GM21723 (cell line): ENCODE measurements at regions not wholly inside any gene's neighbourhood (a gene's known extent, or its start where the extent isn't known, plus 50 kb on each side); places are given as distances from the start of the nearest gene placed in this dataset.
"Not testable (repeated sequence)": the region's sequence is repeated elsewhere in the genome, so short reads cannot be mapped to it uniquely, and the experiment has no call there.

Source experiments
- ATAC-seq: cut with Tn5 transposase; IDR thresholded peaks from one replicate; pipeline ENCODE4 v1.9.1; 2021; ENCODE audit warnings: mild to moderate bottlenecking, moderate library complexity; ENCODE audit not compliant: unreplicated experiment

GRCh38 chr7:6988608-6989007 is 162.5 kb upstream of the CCZ1B start:
- not testable (repeated sequence) for ATAC-seq

- not testable (repeated sequence) for ATAC-seq
These were observed 163.9 kb upstream of the CCZ1B start for GRCh38 chr7:6989968-6990367.

GRCh38 chr7:6990426-6991152 is 164.5 kb upstream of the CCZ1B start:
- ATAC-seq, result not testable (repeated sequence)

DNA sequence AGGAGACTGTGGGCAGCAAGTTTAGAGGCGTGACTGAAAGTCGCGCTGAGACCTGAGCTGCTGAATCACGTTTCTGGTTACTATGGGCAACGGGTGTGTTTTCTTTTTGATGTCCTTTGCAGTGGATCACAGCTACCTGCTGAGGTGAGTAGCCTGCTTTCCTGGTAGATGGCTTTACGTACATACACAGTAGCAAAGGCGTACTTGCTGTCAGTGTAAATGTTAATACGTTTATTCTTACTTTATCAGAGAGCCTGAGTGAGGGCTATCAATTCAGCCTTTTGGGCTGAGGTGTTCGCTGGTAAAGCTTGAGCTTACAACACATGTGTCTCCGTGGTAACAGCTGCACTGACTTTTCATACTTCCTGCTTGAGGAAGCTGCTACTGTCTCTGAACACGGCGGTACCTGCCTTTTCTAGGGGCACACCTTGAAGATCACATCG is 165.1 kb upstream of the CCZ1B start:
- ATAC-seq, result not testable (repeated sequence)

DNA sequence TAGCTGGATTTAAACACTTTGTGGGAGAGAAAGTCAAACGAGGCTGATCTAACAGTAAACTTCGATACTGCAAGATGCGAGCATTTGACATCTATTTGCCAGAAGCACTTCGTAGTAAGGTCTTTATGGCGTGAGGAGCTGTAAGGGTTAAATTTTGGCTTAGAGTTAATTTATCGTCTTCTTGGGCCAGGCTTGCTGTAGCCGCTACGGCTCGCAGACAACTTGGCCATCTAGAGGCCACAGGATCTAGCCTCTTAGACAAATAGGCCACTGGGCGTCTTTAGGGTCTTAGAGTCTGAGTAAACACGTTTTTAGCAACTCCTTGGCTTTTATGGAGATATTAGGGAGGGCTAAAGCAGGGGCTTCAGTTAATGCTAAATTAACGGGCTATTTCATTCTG is 165.6 kb upstream of the CCZ1B start:
- ATAC-seq, result not testable (repeated sequence)

GRCh38 chr7:6992133-6992532 is 166.1 kb upstream of the CCZ1B start:
- ATAC-seq, result not testable (repeated sequence)

GRCh38 chr7:6995026-6995425 is 169.0 kb upstream of the CCZ1B start:
- not testable (repeated sequence) for ATAC-seq

- not testable (repeated sequence) for ATAC-seq
These were observed 169.6 kb upstream of the CCZ1B start for GRCh38 chr7:6995493-6996289.

- not testable (repeated sequence) for ATAC-seq
These were observed 173.1 kb upstream of the CCZ1B start for GRCh38 chr7:6999067-6999666.

DNA sequence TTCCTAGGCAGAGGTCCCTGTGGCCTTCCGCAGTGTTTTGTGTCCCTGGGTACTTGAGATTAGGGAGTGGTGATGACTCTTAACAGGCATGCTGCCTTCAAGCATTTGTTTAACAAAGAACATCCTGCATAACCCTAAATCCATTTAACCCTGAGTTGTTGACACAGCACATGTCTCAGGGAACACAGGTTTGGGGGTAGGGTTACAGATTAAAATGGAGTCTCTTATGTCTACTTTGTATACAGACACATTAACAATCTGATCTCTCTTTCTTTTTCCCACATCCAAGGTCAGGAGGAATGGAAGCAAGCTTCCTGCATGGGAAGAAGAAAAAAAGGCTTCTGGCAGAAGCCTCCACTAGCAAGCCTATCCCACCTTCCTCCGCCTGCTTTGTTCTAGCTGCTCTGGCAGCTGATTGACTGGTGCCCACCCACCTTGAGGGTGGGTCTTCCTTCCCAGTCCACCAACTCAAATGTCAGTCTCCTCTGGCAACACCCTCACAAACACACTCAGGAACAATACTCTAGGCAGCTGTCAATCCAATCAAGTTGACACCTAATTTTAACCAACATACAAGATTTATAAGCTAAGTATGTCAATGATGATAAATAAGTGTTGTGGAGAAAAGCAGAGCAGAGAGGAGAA is 176.5 kb upstream of the CCZ1B start:
- no peak for ATAC-seq

GRCh38 chr7:7005303-7005702 is 177.0 kb upstream of the C1GALT1 start:
- no peak for ATAC-seq

DNA sequence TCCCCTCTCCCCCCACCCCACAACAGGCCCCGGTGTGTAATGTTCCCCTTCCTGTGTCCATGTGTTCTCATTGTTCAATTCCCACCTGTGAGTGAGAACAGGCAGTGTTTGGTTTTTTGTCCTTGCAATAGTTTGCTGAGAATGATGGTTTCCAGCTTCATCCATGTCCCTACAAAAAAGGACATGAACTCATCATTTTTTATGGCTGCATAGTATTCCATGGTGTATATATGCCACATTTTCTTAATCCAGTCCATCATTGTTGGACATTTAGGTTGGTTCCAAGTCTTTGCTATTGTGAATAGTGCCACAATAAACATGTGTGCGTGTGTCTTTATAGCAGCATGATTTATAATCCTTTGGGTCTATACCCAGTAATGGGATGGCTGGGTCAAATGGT is 176.4 kb upstream of the C1GALT1 start:
- ATAC-seq, result not testable (repeated sequence)

DNA sequence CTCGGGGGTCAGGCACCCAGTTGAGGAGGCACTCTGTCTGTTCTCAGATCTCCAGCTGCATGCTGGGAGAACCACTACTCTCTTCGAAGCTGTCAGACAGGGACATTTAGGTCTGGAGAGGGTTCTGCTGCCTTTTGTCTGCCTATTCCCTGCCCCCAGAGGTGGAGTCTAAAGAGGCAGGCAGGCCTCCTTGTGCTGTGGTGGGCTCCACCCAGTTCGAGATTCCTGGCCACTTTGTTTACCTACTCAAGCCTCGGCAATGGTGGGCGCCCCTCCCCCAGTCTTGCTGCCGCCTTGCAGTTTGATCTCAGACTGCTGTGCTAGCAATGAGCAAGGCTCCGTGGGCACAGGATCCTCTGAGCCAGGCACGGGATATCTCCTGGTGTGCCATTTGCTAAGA is 171.1 kb upstream of the C1GALT1 start:
- not testable (repeated sequence) for ATAC-seq

DNA sequence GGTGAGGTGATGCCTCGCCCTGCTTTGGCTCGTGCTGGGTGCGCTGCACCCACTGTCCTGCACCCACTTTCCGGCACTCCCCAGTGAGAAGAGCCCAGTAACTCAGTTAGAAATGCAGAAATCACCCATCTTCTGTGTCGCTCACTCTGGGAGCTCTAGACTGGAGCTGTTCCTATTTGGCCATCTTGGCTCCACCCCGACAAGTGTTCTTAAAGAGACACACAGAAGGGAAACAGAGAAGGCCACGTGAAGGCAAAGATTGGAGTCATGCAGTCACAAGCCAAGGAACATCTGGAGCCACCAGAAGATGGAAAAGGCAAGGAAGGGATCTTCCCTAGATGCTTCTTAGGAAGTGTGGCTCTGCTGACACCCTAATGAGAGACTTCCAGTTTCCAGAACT is 170.6 kb upstream of the C1GALT1 start:
- not testable (repeated sequence) for ATAC-seq

DNA sequence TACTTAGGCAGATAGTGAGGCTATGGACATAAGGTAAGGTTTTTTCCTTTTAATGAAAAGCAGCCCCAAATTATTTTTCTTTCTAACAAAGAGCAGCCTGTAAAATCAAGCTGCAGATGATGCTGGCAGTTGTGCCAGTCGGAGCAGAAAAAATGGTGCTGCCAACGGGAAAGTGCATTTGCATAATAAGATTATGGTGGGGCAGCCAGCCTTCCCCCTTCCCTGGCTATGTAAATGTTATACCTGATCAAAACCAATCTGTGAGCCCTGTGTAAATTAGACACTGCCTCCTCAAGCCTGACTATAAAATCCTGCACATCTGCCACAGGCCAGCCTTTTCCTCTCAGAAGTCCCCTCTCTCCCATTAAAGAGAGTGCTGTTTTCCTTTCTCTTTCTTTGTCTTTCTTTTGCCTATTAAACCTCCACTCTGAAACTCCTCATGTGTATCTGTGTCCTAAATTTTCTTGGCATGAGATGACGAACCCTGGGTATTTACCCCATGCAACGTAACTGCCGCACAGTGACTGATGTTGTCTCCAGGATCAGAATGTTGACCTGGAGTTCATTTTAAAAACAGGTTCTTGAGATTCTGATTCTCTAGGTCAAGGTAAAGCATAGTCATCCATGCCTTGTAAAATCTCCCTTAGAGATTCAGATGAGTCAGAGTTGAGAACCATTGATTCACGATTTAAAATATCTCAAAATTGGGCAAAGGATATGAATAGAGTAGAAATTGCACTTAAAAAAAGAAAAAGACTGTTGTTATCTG is 167.3 kb upstream of the C1GALT1 start:
- ATAC-seq, result no peak

DNA sequence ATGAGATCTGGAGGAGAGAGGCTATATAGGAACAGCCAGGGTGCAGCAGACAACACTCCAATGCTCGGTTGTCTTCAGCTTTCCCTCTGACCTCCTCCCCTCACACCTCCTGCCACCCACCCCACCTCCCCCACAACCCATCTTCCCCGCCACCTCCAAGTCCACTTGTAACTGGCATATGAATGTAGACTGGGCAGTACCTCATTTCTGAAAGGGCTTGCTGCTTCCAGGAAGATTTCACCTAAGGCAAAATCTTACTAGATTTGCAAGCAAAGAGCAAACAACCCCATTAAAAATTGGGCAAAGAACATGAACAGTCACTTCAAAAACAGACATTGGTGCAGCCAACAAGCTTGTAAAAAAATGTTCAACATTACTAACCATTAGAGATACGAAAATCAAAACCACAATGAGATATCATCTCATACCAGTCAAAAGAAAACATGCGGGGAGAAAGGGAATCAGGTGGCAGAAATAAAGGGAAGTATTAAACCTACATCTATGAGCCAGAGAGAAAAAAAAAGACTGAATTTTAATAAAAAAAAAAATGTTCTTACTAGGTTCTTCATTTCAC is 164.6 kb upstream of the C1GALT1 start:
- no peak for ATAC-seq

- no peak for ATAC-seq
These were observed 164.1 kb upstream of the C1GALT1 start for GRCh38 chr7:7018290-7018689.

DNA sequence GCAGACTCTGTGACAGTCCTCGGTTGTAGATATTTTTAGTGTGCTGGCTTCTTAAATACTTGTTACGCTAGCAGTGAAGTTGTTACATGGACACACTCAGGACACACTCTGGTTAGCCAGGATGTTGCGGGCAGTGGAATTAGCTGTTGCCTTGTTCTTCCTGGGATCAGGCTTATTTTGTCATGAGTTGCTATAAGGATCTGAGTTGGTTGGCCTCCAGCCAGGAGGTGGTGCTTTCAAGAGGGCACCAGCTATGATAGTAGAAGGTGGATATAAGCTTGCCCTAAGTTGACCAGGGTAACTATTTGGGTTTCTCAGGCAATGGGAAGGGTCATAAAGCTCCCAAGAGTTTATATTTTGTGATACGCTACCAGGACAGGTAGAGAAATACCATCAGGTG is 150.1 kb upstream of the C1GALT1 start:
- no peak for ATAC-seq

DNA sequence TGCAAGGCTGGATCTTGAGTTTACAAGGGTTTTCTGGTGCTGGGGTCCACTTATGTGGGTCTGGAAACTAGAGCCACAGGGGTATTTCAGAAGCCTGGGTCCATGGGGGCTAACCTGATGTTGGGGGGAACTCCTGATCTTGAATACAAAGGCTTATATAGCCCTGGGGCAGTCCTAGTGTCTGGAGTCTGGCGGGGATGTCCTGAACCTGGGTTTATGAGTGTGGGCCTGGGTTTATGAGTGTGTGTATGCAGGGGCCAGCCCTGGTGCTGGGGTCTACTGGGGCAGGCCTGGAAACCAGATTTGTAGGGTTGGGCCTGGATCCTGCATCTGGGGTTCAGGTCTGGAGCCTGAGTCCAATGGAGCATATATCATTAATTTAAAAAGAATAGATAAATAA is 146.5 kb upstream of the C1GALT1 start:
- no peak for ATAC-seq

DNA sequence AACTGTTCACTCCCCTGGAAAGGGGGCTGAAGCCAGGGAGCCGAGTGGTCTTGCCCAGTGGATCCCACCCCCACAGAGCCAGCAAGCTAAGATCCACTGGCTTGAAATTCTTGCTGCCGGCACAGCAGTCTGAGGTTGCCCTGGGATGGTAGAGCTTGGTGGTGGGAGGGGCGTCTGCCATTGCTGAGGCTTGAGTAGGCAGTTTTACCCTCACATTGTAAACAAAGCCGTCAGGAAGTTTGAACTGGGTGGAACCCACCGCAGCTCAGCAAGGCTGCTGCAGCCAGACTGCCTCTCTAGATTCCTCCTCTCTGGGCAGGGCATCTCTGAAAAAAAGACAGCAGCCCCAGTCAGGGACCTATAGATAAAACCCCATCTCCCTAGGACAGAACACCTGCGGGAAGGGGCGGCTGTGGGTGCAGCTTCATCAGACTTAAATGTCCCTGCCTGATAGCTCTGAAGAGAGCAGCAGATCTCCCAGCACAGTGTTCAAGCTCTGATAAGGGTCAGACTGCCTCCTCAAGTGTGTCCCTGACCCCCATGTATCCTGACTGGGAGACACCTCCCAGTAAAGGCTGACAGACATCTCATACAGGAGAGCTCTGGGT is 140.0 kb upstream of the C1GALT1 start:
- not testable (repeated sequence) for ATAC-seq
